GM18870 (cell line): ENCODE measurements at regions not wholly inside any gene's neighbourhood (a gene's known extent, or its start where the extent isn't known, plus 50 kb on each side); places are given as distances from the start of the nearest gene placed in this dataset.

Experiments used
- ATAC-seq: cut with Tn5 transposase; IDR thresholded peaks from one replicate; pipeline ENCODE4 v1.9.1; 2021; ENCODE audit warnings: moderate library complexity; ENCODE audit not compliant: unreplicated experiment

DNA sequence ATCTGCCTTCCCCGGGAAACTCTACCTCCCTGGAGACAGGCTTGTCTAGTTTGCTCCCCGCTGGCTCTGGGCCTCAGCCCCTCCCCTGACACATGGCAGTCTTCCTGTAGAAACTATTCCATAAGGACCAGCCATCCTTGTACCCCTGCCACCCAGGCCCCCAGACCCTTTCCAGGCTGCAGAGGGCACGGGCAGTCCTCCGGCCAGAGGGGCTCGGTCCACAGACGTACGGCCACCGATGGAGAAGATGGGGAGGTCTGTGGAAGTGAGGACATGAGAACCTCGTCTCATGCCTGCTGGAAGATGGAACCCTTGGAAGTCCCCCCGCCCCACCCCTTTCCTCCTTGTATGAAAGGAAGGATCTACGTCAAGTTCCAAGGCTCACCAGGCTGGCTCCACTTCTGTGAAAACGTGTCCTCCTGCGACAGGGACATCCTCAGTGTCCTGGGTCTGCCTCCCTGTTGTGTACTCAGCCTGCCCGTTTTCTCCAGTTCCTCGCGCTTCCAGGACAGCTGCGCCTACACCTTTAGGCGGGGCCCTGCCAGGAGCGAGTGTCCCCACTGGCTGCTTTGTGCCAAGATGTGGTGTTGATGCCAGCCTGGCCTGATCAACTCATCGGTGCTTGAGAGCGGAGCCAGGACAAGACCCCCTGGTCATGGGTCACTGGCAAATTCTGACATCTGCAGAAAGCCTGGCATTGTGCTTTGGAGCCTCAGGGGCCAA lies 414.9 kb downstream of the GLRX3 start:
- ATAC-seq, result no peak

DNA sequence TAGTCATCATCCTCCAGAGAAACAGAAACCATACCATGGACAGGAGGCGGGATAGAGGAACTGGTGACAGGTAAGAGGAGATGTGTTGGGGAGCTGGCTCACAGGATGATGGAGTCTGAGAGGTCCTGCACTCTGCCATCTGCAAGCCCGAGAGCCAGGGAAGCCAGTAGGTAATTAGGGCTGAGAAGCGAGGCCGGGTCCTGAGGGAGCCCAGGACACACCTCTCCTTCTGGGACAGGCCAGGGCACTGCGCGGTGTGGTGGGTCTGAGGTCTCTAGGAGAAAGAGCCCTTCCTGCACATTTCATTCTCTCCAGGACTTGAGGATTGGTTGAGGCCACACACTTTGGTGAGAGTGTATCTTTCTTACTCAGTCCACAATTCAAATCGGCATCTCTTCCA lies 415.5 kb downstream of the GLRX3 start:
- ATAC-seq, result no peak

GRCh38 chr10:130553826-130554225 lies 417.6 kb downstream of the GLRX3 start:
- no peak for ATAC-seq

- no peak for ATAC-seq
Measured at GRCh38 chr10:130554701-130555410, 418.7 kb downstream of the GLRX3 start.

GRCh38 chr10:130555411-130555750 lies 419.2 kb downstream of the GLRX3 start:
- ATAC-seq, result no peak

DNA sequence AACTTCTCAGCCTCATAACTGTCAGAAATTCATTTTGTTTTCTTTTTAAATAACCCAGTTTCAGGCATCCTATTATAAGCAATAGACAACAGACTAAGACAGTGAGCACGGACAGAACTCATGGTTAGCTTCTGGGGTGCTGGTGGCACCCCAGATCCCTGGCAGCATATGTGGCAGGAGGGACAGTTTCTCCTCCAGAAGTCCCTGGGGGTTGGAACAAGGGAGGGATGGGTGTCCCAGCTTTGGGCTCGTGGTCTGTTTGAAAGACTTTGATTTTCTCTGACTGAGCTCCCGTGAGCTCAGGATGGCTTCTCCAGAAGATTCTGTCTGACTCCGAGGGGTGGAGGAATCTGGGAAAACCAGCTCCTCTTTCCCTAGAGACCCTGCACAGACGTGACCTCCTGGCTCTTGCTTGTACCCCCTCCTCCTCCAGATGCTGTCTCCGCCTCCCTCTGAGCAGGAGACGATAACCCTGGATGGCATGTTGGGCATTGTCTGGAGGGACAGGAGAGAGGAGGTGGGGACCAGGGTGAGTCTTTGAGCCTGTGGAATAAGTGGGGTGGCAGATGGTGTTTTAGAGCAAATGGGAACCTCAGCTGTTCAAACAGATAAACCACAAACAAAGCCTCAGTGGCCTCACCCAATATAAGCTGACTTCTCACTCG lies 421.1 kb downstream of the GLRX3 start:
- ATAC-seq, result no peak

DNA sequence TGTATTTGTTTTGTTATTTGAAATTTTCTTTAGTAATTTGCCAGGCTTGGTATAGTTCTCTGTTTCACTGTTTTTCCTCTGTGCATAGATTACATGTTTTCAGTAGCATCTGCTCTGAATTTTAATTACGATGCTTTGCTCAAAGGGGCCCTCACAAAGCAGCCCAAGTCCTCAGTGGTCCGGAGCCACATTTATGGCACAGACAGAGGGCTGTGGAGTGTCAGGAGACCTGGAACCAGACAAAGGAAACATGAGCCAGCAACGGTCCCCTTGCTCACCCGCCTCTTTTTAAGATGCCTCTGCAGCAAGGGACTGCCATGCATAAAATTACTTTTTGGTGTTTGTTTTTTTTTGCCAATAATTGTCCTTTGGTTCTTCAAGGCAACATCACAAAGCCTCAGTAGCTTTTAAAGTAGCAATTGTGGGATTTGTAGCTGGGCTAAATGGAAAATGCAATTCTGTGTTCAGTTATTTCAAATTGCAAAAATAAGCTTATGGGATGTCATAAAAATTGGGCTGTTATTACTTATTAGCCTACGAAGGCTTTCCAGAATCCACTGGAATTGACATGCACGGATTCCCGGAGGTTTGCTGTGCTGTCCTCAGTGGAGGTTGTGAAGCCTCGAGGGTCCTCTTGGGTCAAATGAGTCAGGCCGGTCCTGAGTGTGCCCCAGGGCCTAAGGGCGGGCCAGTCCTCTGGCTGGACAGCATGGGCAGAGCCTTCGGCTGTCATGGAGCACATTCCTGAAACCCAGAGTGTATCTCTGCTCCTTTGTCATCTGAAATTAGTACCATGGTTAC lies 422.8 kb downstream of the GLRX3 start:
- no peak for ATAC-seq

DNA sequence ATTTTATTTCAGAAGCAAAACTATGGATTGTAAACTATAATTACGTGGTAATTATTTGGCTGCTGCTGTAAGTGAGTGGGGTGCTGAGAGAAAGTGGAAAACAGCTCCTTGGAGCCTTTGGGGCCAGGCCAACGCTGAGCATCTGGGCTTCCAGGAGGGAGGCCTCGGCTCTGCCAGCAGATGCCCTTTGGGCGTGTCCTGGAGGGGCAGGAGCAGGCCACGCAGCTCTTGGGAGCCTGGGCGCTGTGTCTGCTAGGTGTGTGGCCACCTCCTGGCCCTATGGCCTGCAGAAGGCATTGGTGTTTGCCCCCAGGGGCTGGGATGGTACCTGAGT lies 423.3 kb downstream of the GLRX3 start:
- ATAC-seq, result no peak

DNA sequence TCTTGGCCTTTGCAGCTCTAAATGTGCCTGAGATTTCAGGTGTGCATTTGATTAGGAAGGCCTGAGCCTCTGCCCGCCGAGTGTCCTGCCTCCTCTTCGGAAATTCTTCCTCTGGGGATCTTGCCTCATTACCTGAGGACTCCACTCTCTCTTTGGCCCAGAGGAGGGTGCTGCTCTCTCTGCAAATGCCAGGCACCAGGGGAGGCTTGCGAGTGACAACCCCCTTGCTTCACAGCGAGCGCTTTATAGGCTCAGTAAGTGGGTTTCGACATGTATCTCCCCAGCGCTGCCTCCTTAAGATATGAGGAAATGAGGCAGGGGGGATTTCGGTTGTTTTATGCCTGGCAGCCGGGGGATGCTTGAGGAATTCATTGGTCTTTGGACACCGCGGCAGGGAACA lies 423.9 kb downstream of the GLRX3 start:
- no peak for ATAC-seq

- no peak for ATAC-seq
Measured at GRCh38 chr10:130560573-130560972, 424.4 kb downstream of the GLRX3 start.

DNA sequence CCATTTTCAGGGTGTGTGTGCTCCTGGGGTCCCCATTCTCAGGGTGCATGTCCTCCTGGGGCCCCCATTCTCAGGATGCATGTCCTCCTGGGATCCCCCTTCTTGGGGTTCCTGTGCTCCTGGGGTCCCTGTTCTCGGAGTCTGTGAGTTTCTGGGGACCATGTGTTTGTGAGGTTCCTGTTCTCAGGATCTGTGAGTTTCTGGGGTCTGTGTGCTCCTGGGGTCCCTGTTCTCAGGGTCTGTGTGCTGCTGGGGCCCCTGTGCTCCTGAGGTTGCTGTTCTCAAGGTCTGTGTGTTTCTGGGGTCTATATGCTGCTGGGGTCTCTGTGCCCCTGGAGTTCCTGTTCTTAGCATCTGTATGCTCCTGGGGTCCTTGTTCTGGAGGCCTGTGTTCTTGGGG lies 425.5 kb downstream of the GLRX3 start:
- no peak for ATAC-seq

- ATAC-seq, result no peak
Measured at GRCh38 chr10:130567011-130567410, 430.8 kb downstream of the GLRX3 start.

- ATAC-seq, result no peak
Measured at GRCh38 chr10:130567436-130567835, 431.2 kb downstream of the GLRX3 start.

DNA sequence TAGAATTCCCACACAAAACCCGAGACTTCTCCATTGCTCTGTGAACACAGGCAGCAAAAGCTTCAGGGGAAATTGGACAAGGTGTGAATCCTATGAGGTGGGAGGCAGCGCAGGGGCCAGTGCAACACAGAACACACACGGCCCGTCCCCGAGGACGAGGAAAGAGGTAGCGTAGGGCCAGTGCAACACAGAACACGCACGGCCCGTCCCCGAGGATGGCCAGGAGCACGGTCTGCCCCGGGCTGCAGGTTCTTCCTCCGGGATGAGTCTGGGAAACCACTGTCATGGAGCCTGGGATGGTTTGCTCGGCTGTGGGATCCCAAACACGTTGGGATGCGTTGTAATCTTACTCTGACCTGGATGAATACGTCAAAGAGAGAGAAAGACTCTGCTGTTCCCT lies 432.1 kb downstream of the GLRX3 start:
- ATAC-seq, result no peak

DNA sequence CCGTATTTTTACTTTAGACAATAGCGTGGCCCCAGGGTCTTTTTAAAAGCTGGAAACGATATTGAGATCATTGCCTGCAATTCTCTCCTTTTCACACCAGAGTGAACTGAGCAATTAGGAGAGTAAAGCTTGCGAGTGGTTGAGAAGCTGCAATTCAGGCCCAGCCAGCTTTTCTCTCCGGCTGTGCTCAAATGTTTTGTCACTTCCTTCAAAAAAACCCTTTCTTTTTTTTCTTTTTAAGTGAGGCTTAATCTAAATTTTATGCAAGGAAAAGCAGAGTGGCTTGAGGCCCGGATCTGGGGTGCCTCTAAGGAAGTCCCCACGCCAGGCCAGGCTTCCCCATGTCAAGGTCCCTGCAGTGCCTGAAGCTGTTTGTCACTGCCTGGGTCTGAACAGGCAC lies 433.9 kb downstream of the GLRX3 start:
- ATAC-seq, result no peak

- no peak for ATAC-seq
Measured at GRCh38 chr10:130571674-130572073, 435.5 kb downstream of the GLRX3 start.

DNA sequence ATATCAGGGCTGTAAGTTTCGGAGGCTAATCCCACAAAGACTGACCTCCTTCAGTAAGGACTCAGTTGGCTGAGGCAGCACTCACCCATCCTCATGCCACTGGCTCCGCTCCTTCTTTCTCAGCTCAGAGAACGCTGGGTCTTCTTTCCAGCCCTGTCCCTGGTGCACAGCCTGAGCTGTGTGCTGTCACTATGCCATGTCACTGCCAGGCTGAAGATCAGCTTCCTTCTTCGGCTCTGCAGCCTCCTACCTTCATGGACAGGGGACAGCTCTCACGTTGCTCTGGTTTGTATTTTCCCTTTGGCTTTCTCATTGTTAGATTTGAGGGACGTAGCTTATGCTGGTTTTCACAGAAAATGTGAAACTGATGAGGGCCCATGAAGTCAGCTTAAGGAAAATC lies 437.3 kb downstream of the GLRX3 start:
- no peak for ATAC-seq

DNA sequence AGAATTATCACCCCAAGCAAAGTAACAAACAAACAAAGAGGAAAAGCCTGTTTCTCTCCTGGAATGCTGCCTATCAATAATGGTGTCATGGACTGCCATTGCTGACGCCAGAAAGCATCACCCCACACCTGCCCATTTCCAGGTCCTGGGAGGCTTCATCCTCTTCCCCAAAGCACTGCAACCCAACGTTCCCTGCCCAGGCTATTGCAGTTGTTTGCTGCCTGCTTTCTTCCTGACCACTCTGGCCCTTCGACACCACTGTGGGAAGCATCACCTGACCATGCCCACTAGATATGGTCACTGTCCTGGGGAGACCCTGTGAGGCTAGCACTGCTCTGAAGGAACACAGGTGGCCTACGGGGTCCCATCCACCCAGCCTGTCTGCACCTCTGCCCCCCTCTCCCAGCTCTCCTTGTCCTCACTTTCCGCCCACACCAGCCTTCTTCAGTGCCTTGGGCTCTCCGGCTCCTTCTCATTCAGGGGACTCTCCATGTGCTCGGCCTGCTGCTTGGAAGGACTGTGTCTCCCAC lies 439.6 kb downstream of the GLRX3 start:
- no peak for ATAC-seq

- ATAC-seq, result no peak
Measured at GRCh38 chr10:130576427-130576826, 440.2 kb downstream of the GLRX3 start.

DNA sequence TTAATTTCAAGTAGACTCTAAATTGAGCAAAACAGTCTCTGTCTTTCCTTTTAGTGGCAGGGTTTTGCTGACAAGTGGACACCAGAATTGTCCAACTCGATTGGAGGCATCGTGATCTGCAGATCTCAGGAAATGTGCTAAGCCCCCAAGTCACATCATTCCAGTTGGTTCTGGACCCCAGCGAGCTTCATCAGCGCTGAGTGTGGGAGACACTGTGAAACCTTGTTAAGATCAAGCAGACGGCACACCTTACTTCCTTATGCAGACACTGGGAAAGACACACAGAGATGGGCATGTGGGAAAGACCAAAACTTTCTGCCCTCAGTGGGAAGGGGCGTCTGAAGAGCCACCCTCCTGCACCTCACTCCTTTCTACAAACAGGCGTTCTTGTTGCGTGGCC lies 440.8 kb downstream of the GLRX3 start:
- no peak for ATAC-seq

DNA sequence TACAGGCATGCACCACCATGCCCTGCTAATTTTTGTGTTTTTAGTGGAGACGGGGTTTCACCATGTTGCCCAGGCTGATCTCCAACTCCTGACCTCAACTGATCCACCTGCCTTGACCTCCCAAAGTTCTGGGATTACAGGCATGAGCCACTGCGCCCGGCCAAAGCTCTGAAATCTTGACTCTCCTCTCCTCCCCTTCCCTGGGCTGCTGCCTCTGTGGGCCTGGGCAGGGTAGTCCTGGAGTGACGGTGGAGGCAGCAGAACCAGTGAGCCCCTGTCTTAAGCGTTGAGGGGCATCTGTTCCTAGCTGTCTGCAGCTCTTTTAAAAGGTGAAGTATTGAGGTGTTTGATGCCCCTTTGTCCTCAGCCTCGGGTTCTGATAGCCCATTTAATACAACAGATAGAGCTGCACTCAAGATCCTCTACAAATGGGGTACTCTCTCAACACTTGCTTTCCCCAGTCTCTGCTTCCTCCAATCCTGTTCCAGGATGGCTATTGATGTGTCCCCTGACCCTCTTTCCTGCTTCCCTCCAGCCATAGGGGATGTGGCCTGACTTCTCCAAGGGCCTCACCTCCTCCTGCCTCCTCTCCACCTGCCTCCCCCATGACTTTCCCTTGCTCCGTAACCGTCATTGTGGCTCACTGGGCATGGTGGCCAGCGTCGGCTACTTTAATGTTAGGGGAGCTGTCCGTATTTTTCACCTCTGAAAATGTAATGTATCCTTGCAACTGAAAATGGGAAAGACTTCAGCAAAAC lies 442.5 kb downstream of the GLRX3 start:
- ATAC-seq, result no peak
